GM12878 (cell line): ENCODE measurements at regions not wholly inside any gene's neighbourhood (a gene's known extent, or its start where the extent isn't known, plus 50 kb on each side); places are given as distances from the start of the nearest gene placed in this dataset.

Source experiments
- ATAC-seq: fragments of 200-7000 bp; cut with Tn5 transposase; 3 replicates; pipeline ENCODE4 v1.9.1; 2020; ENCODE audit warnings: mild to moderate bottlenecking, moderate library complexity
- BruUV-seq: library from RNA; stranded (reverse); fragments of 400-500 nt; replicated peaks from 2 replicates; lab custom pipeline; 2021; lab: Mats Ljungman, UMichigan
- CTCF ChIA-PET: fragments of 300-600 bp; sonication (Branson Sonifier 250); formaldehyde crosslinking; extraction: SDS; loops from one replicate; lab custom pipeline; 2021; ENCODE audit warnings: inconsistent platforms; lab: Yijun Ruan, JAX
- POLR2A ChIA-PET: fragments of 350-600 bp; formaldehyde crosslinking; extraction: SDS; loops from one replicate; lab custom pipeline; 2021; ENCODE audit warnings: inconsistent platforms; lab: Charles Lee
- RAD21 ChIA-PET: fragments of 300-600 bp; sonication (Branson Sonifier 250); formaldehyde crosslinking; loops from one replicate; lab custom pipeline; 2023; ENCODE audit warnings: antibody characterized with exemption; ENCODE audit not compliant: unreplicated experiment; lab: Charles Lee
- SMC1A ChIA-PET: fragments of 300-600 bp; sonication (Branson Sonifier 250); formaldehyde crosslinking; loops from one replicate; lab custom pipeline; 2023; ENCODE audit not compliant: unreplicated experiment, uncharacterized antibody; lab: Charles Lee
- DNase-seq: peaks from one replicate; pipeline ENCODE4 v3.0.0-alpha.2; 2011; ENCODE audit warnings: low read depth, low spot score
- FAIRE-seq: peaks from 3 replicates; lab custom pipeline; 2011; peaks lifted over from hg19 to GRCh38; lab: Jason Lieb, UNC
- H2AFZ ChIP-seq: 2 replicates; pipeline ENCODE4 v1.6.0; 2011; ENCODE audit warnings: low read depth, low read length, control low read depth; ENCODE audit not compliant: control insufficient read depth
- H3K27ac ChIP-seq: 2 replicates; pipeline ENCODE4 v1.5.1; 2011; ENCODE audit warnings: control low read depth; ENCODE audit not compliant: control insufficient read depth, insufficient read depth
- H3K27me3 ChIP-seq, 2 experiments: replicated peaks in 1 of 2; 2 replicates each; pipeline versions ENCODE4 v1.6.0 to v1.6.1; 2011; ENCODE audit warnings: low read length in 1 of 2; ENCODE audit not compliant: control insufficient read depth in 2 of 2, insufficient read depth in 2 of 2
- H3K36me3 ChIP-seq, 2 experiments: 2 replicates each; pipeline ENCODE4 v1.5.1; 2011; ENCODE audit warnings: low read length in 1 of 2; ENCODE audit not compliant: control insufficient read depth in 2 of 2, insufficient read depth in 2 of 2
- H3K4me1 ChIP-seq: 2 replicates; pipeline ENCODE4 v1.6.1; 2011; ENCODE audit warnings: mild to moderate bottlenecking, low read length, moderate library complexity, mixed read lengths; ENCODE audit not compliant: control insufficient read depth, insufficient read depth
- H3K4me2 ChIP-seq: 2 replicates; pipeline ENCODE4 v1.6.0; 2011; ENCODE audit warnings: control low read depth; ENCODE audit not compliant: control insufficient read depth, insufficient read depth
- H3K4me3 ChIP-seq: fragments of 200-600 bp; sonication (generic); 2 replicates; pipeline ENCODE4 v1.5.1; 2016
- H3K79me2 ChIP-seq: 2 replicates; pipeline ENCODE4 v1.6.0; 2011; ENCODE audit warnings: low read length; ENCODE audit not compliant: control insufficient read depth, insufficient read depth
- H3K9ac ChIP-seq: 2 replicates; pipeline ENCODE4 v1.8.0; 2011; ENCODE audit warnings: low read length, control low read depth, mixed read lengths; ENCODE audit not compliant: control insufficient read depth, insufficient read depth
- H3K9me3 ChIP-seq: replicated peaks from 3 replicates; pipeline ENCODE4 v1.5.1; 2011; ENCODE audit warnings: mild to moderate bottlenecking, low read length; ENCODE audit not compliant: control insufficient read depth, insufficient read depth
- H4K20me1 ChIP-seq: 2 replicates; pipeline ENCODE4 v1.6.0; 2011; ENCODE audit not compliant: control insufficient read depth, insufficient read depth
- CBFB ChIP-seq: IDR thresholded peaks from 2 replicates; pipeline ENCODE4 v1.6.1; 2016; ENCODE audit warnings: antibody characterized with exemption, low read depth
- CBX5 ChIP-seq: sonication (generic); IDR thresholded peaks from 2 replicates; pipeline ENCODE4 v1.6.1; 2016; ENCODE audit warnings: low read depth, moderate library complexity, mild to moderate bottlenecking, inconsistent platforms
- FOXM1 ChIP-seq: IDR thresholded peaks from 2 replicates; pipeline ENCODE4 v1.6.1; 2012; ENCODE audit warnings: low read depth, mild to moderate bottlenecking, inconsistent platforms, low read length, moderate library complexity
- GABPA ChIP-seq: IDR thresholded peaks from 2 replicates; pipeline ENCODE4 v1.6.1; 2014; ENCODE audit warnings: antibody characterized with exemption, low read depth, mild to moderate bottlenecking, inconsistent platforms
- GATAD2B ChIP-seq: fragments of 450-650 bp; conservative IDR thresholded peaks from 2 replicates; pipeline ENCODE4 v1.6.1; 2017; ENCODE audit warnings: low read depth, mild to moderate bottlenecking, moderate library complexity
- LARP7 ChIP-seq: fragments of 450-650 bp; IDR thresholded peaks from 2 replicates; pipeline ENCODE4 v1.6.1; 2017; ENCODE audit warnings: mild to moderate bottlenecking
- NR2F1 ChIP-seq: fragments of 450-650 bp; conservative IDR thresholded peaks from 2 replicates; pipeline ENCODE4 v1.6.1; 2017; ENCODE audit warnings: mild to moderate bottlenecking
- WRNIP1 ChIP-seq: IDR thresholded peaks from 2 replicates; pipeline ENCODE4 v1.6.1; 2011; ENCODE audit warnings: low read depth, low read length, improper control_type of control experiment, borderline replicate concordance
- WGBS: methylation state at CpG from one replicate; pipeline ENCODE4 v1.1.6; 2016; ENCODE audit warnings: low lambda C conversion rate; ENCODE audit not compliant: insufficient replicate concordance, insufficient coverage; ENCODE audit errors: missing lambda C conversion rate; 5-methylcytosine and 5-hydroxymethylcytosine counted together
- in situ Hi-C: fragments of 300-500 bp; cut with MboI; formaldehyde crosslinking; loops from 9 replicates; pipeline ENCODE4 v1.14.3; 2018; ENCODE audit warnings: mixed read lengths
- intact Hi-C: fragments of 100-400 bp; cut with micrococcal nuclease; formaldehyde crosslinking; loops from one replicate; pipeline ENCODE4 v1.14.2; 2022; ENCODE audit not compliant: unreplicated experiment
- TF ChIP-seq, protein P1 (sequence below): fragments of 450-650 bp; formaldehyde crosslinking; IDR thresholded peaks from 2 replicates; pipeline ENCODE4 v1.4.0; 2020; ENCODE audit warnings: mild to moderate bottlenecking, moderate library complexity

DNA sequence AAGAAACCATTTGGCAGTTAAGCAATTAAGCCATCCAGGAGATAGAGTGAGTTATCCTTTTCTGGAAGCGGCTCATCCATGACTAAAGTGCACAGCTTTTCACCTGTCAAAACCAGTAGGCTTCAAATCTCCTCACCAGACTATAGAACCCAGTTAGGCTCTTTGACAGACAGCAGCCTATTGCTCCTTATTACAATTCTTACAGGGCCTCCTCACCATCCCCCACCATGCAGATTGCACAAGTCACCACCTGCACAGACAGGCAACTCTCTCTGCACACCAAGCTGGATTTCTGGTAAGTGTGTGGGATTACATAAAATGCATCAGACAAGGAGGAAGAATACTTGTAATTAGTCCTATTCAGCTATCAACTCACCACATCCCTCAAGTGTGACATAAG is 301.6 kb downstream of the SNX13 start:
- H3K4me2 ChIP-seq = no peak overlapping the region
- POLR2A ChIA-PET = no interaction called here
- DNase-seq (no peak), FAIRE-seq (no peak), ATAC-seq (no peak)
- intact Hi-C loops (no loop called here), in situ Hi-C loops (no loop called here)
- no peaks in the 10 kb centered on the region; a peak in 2 of 4 replicates for H3K27me3 ChIP-seq
- H3K36me3 ChIP-seq = no peaks in the 10 kb centered on the region
- whole genome bisulfite sequencing = 100% methylated on average over 1 of the region's 1 CpG
- H3K4me3 ChIP-seq = no peak overlapping the region
- no peaks in the 10 kb centered on the region for H3K79me2 ChIP-seq
- no peaks in the 10 kb centered on the region for H3K4me1 ChIP-seq
- no TSS peak for BruUV-seq
- H3K9me3 ChIP-seq = no peaks in the 10 kb centered on the region
- CTCF ChIA-PET = interaction anchor here (0.7 to 1.9 kb wide), 2 partner anchors 12 to 85 kb away, joined by 3 to 6 read pairs; no protein-coding TSS in a partner anchor
- no peak overlapping the region for H3K27ac ChIP-seq
- SMC1A ChIA-PET = interaction anchor here (0.9 kb wide), 1 partner anchor 15 kb away, joined by 3 read pairs; no protein-coding TSS in a partner anchor
- H3K9ac ChIP-seq = no peak overlapping the region
- TF ChIP-seq FOXM1 = no peak
- TF ChIP-seq LARP7 = no peak
- no peak for TF ChIP-seq NR2F1
- no peak for TF ChIP-seq GABPA
- TF ChIP-seq CBX5 = no peak
- TF ChIP-seq CBFB = no peak
- TF ChIP-seq, protein P1, sequence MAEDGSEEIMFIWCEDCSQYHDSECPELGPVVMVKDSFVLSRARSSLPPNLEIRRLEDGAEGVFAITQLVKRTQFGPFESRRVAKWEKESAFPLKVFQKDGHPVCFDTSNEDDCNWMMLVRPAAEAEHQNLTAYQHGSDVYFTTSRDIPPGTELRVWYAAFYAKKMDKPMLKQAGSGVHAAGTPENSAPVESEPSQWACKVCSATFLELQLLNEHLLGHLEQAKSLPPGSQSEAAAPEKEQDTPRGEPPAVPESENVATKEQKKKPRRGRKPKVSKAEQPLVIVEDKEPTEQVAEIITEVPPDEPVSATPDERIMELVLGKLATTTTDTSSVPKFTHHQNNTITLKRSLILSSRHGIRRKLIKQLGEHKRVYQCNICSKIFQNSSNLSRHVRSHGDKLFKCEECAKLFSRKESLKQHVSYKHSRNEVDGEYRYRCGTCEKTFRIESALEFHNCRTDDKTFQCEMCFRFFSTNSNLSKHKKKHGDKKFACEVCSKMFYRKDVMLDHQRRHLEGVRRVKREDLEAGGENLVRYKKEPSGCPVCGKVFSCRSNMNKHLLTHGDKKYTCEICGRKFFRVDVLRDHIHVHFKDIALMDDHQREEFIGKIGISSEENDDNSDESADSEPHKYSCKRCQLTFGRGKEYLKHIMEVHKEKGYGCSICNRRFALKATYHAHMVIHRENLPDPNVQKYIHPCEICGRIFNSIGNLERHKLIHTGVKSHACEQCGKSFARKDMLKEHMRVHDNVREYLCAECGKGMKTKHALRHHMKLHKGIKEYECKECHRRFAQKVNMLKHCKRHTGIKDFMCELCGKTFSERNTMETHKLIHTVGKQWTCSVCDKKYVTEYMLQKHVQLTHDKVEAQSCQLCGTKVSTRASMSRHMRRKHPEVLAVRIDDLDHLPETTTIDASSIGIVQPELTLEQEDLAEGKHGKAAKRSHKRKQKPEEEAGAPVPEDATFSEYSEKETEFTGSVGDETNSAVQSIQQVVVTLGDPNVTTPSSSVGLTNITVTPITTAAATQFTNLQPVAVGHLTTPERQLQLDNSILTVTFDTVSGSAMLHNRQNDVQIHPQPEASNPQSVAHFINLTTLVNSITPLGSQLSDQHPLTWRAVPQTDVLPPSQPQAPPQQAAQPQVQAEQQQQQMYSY (CRISPR knock-in tag) = no peak
- no peak for TF ChIP-seq GATAD2B
- TF ChIP-seq WRNIP1 = no peak
- no peaks in the 10 kb centered on the region for H4K20me1 ChIP-seq
- no peak overlapping the region for H2AFZ ChIP-seq
- RAD21 ChIA-PET = no interaction called here
